Progenitor cell of endocrine pancreas (in vitro differentiated cells): ENCODE measurements at regions not wholly inside any gene's neighbourhood (a gene's known extent, or its start where the extent isn't known, plus 50 kb on each side); places are given as distances from the start of the nearest gene placed in this dataset.

ENCODE experiments used
- DNase-seq: peaks from one replicate; pipeline ENCODE4 v3.0.0; 2021; ENCODE audit warnings: low spot score; ENCODE audit not compliant: unreplicated experiment
- H3K27ac Mint-ChIP-seq: 2 replicates; pipeline ENCODE4 v1.8.0; 2021; ENCODE audit warnings: mild to moderate bottlenecking, moderate library complexity, mixed read lengths
- H3K27me3 Mint-ChIP-seq: 2 replicates; pipeline ENCODE4 v1.8.0; 2021; ENCODE audit warnings: mixed read lengths
- H3K36me3 Mint-ChIP-seq: 2 replicates; pipeline ENCODE4 v1.8.0; 2022; ENCODE audit warnings: mixed read lengths; ENCODE audit not compliant: insufficient read depth
- H3K4me1 Mint-ChIP-seq: 2 replicates; pipeline ENCODE4 v1.8.0; 2021; ENCODE audit warnings: low read depth, mixed read lengths
- H3K4me3 Mint-ChIP-seq: 2 replicates; pipeline ENCODE4 v1.8.0; 2021; ENCODE audit warnings: low read depth, mild to moderate bottlenecking, moderate library complexity, mixed read lengths
- H3K9me3 Mint-ChIP-seq: 2 replicates; pipeline ENCODE4 v1.8.0; 2021; ENCODE audit warnings: low read depth, mixed read lengths
- CTCF ChIP-seq: fragments of 200-600 bp; sonication (generic); IDR thresholded peaks from one replicate; pipeline ENCODE4 v1.5.0; 2021; ENCODE audit warnings: antibody characterized with exemption, mild to moderate bottlenecking; ENCODE audit not compliant: unreplicated experiment

DNA sequence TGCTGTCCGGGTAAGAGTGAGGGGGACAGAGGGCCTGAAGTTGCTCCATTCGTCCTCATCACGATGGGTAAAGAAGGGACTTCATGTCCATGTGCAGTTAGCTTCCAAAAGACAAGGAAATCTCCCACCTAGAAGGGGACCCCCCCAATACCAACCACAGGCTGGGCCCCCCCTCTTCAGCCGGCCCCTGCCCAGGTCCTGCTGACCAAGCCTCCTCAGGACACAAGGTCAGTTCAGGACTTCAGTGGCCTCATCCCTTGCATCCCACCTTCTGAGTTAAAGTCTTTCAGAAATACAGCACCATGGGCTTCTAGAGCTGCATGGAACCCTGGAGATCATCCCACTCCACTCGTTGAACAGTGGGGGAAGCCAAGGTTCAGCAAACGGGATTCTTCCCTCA is 115.4 kb upstream of the ERG start:
- Mint-ChIP-seq H3K4me3 (no peak overlapping the region), H3K9me3 (no peaks in the 10 kb centered on the region), H3K27me3 (peaks cover 12% of the 10 kb centered on the region), H3K4me1 (no peaks in the 10 kb centered on the region), H3K36me3 (no peaks in the 10 kb centered on the region), H3K27ac (no peak overlapping the region)
- no peak for DNase-seq
- no peak for TF ChIP-seq CTCF

- H3K36me3 Mint-ChIP-seq: no peaks in the 10 kb centered on the region
These were observed 116.3 kb upstream of the ERG start for GRCh38 chr21:38614558-38614957.

GRCh38 chr21:38619480-38619879 is 121.2 kb upstream of the ERG start:
- TF ChIP-seq CTCF: no peak

More at GRCh38 chr21:38614558-38614957, 116.3 kb upstream of the ERG start:
- no peaks in the 10 kb centered on the region for H3K4me1 Mint-ChIP-seq
- H3K27me3 Mint-ChIP-seq: peaks cover 15% of the 10 kb centered on the region
- no peak overlapping the region for H3K27ac Mint-ChIP-seq
- no peaks in the 10 kb centered on the region for H3K9me3 Mint-ChIP-seq
- H3K4me3 Mint-ChIP-seq: no peak overlapping the region
- TF ChIP-seq CTCF: no peak
- no peak for DNase-seq

DNA sequence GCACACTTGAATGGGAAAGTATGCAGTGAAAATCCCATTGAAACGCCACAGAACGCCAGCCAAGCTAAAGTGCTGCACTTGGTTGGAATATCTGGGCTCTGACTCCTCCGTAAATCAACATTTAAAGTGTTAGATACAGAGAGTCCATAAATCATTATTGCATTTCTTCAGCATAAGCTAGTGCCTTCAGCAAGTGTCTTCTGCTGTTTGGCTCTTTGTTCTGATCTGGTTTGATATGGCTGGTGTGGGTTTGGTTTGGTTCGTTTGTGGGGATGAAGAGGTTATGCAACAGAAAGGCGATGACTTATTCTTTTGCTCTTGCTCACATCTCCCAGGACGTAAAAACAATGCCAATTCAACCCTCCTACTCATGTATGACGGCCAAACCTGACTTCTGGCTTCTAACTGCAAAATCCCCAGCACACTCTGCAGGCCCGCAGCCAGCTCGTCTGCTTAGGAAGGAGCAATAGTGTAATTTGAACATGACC is 121.8 kb upstream of the ERG start:
- Mint-ChIP-seq H3K9me3 (no peaks in the 10 kb centered on the region), H3K4me1 (no peaks in the 10 kb centered on the region)

More at GRCh38 chr21:38619480-38619879, 121.2 kb upstream of the ERG start:
- no peaks in the 10 kb centered on the region for H3K9me3 Mint-ChIP-seq
- no peak overlapping the region for H3K27ac Mint-ChIP-seq
- H3K4me1 Mint-ChIP-seq: no peaks in the 10 kb centered on the region
- H3K36me3 Mint-ChIP-seq: no peaks in the 10 kb centered on the region
- H3K27me3 Mint-ChIP-seq: peaks cover 7% of the 10 kb centered on the region
- no peak overlapping the region for H3K4me3 Mint-ChIP-seq
- no peak for DNase-seq

DNA sequence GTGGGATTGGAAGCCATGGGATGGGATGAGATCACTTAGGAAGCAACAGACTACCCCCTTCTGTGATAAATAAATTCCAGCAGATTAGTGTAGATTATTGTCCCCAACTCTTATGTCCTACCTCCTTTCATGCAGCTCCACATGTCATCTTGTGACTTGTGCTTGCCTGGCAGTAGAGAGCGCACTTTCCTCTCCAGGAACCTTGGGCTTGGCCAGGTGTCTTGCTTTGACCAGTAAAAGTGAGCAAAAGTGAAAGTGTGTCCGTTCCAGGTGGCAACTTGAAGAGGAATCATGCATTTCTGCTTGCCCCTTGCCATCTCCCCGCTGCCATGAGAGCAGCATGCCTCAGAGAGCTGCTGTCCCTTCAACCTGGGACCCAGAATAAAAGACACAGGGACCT is 122.9 kb upstream of the ERG start:
- no peak overlapping the region for H3K4me3 Mint-ChIP-seq
- no peak overlapping the region for H3K27ac Mint-ChIP-seq
- H3K4me1 Mint-ChIP-seq: no peaks in the 10 kb centered on the region
- no peak for DNase-seq
- no peaks in the 10 kb centered on the region for H3K36me3 Mint-ChIP-seq
- TF ChIP-seq CTCF: no peak
- peaks cover 4% of the 10 kb centered on the region for H3K27me3 Mint-ChIP-seq
- no peaks in the 10 kb centered on the region for H3K9me3 Mint-ChIP-seq

More for the DNA sequence above, 121.8 kb upstream of the ERG start:
- TF ChIP-seq CTCF: no peak
- Mint-ChIP-seq H3K27me3 (peaks cover 7% of the 10 kb centered on the region), H3K27ac (no peak overlapping the region), H3K36me3 (no peaks in the 10 kb centered on the region), H3K4me3 (no peak overlapping the region)
- DNase-seq: no peak
